NOMO-1 treated with dmso at 0.1 percent for 144 hours (cell line): ENCODE measurements at regions not wholly inside any gene's neighbourhood (a gene's known extent, or its start where the extent isn't known, plus 50 kb on each side); places are given as distances from the start of the nearest gene placed in this dataset.

Experiments used
- DNase-seq: peaks from one replicate; lab custom pipeline; 2025; ENCODE audit not compliant: unreplicated experiment; lab: John Stamatoyannopoulos, UW

- DNase-seq = no peak
Observed at GRCh38 chr9:115209601-115210306, 91.8 kb upstream of the TNC start.

DNA sequence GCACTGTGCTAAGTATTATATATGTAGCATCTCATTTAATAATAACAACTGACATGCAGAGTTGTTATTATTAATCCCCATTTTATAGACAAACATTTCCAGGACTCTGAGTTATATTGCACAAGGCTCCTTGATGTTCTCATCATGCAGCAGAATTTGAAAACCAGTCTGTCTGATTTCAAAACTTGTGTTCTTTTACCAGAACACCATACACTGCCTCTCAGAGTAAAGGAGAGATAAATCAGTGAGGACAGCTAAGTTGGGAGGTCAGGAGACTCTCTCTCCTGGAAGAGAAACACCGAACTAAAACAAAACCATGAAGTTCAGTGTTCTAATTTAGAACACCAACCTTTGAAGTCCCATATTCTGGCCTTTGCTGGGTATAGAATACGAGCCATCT is 92.7 kb upstream of the TNC start:
- DNase-seq = no peak

DNA sequence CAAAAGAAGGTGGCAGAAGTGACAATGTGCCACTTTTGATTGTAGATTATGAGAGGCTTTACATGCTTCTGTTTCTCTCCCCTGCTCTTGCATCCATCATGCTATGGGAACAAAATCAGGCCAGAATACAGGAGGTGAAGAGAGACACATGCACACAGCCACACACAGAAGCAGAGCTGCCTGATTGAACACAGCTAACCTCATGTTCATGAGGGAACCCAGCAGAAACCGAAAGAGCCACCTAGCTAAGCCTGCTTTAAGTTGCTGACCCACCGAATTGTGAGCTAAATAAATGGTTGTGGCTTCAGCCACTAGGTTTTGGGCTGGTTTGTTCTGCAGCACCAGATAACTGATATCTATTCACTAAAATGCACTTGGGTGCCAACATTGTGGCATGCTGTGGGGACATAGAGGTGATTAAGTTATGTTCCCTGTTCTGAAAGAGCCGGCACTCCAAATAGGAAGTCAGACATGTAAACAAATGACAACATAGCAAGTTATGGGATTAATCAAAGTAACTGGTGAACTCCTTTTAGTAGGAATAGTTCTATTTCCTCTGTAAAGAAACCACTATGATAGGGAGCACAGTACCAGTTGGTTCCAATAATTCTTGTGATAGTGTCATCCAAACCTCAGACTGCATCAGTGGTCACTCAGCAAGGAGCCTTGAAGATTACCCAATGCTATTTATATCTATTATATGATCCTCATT is 93.6 kb upstream of the TNC start:
- DNase-seq = no peak

- DNase-seq = no peak
Observed at GRCh38 chr9:115212125-115212605, 94.2 kb upstream of the TNC start.

- DNase-seq = no peak
Observed at GRCh38 chr9:115212832-115213231, 94.9 kb upstream of the TNC start.

- DNase-seq = no peak
Observed at GRCh38 chr9:115213818-115214334, 95.9 kb upstream of the TNC start.

GRCh38 chr9:115216873-115217272 is 98.9 kb upstream of the TNC start:
- DNase-seq = no peak

DNA sequence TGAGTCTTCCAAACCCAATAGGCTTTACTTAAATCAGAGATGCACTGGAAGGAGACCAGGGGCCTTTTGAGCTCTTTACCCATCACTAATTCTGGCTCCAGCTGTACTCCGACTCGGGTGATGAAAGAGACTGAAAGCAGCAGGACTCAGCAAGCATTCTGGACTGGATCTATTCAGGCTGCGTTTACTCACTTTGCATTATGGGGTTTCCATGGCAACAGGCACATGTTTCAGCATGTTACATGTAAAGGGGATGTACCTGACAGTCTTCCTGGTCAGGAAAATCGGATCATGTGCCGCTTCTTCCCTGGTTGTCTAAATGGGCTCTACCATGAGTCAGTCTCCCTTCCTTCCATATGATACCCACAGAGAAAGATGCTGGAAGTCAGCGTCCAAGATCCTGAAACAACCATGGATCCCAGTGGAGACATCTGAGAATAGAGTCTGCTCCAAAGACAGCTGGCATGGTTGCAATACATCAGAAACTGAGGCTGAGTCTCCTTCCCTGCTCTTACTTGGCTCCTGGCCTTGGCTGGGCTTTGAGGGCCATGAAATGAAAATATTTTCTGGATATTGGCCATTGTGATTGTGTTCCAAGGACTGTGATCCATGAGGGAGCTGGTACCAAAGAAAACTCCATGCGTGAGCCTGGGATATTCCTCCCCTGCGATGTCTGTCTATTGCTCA is 102.5 kb upstream of the TNC start:
- DNase-seq = no peak

GRCh38 chr9:115223471-115223870 is 105.5 kb upstream of the TNC start:
- no peak for DNase-seq

GRCh38 chr9:115225459-115226116 is 107.6 kb upstream of the TNC start:
- no peak for DNase-seq

DNA sequence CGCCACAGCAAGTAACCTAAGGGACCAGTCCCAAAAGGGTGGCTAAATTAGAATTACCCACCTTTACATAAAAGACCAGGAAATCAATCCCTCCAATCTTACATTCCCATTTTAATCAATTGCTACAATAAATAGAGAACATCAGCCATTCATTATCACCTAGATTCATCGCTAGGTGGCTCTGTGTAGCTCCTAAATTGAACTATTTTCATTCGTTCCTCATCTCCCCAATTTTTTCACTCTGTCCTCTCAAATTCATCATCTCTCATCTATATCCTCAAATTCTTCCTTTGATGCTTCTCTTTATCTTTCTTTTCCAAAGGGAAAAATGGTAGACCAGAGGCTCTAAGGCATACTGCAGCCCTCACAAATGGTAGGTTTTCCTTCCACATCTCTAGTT is 108.2 kb upstream of the TNC start:
- no peak for DNase-seq

GRCh38 chr9:115229496-115229895 is 111.5 kb upstream of the TNC start:
- no peak for DNase-seq

- no peak for DNase-seq
Observed at GRCh38 chr9:115230924-115231515, 113.1 kb upstream of the TNC start.

DNA sequence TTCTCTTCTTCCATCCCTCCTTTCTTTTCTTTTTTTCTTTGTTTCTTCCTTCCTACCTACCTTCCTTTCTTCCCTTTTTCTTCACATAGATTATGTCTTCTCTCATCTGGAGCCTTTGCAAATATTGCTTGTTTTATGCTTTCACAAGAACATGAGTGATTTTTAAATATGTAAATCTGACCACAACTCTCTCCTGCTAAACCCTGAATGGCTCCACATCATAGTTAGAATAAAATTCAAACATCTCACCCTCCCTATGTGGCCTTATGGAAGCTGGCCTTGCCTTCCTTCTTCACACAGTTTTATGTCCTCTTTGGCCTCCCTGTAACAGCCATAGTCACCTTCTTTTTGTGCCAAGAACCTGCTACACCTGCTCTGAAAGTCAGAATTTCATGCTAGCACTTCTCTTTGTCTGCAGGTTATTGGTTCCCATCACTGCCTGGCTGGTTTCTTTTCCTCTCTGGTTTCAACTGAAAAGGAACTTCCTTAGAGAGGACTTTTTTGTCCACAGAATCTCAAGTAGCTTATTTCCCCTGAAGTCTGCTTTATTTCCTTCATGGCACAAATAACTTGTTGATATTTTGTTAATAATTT is 114.3 kb upstream of the TNC start:
- no peak for DNase-seq

GRCh38 chr9:115234094-115234493 is 116.1 kb upstream of the TNC start:
- no peak for DNase-seq

- DNase-seq = no peak
Observed at GRCh38 chr9:115235221-115235620, 117.3 kb upstream of the TNC start.

DNA sequence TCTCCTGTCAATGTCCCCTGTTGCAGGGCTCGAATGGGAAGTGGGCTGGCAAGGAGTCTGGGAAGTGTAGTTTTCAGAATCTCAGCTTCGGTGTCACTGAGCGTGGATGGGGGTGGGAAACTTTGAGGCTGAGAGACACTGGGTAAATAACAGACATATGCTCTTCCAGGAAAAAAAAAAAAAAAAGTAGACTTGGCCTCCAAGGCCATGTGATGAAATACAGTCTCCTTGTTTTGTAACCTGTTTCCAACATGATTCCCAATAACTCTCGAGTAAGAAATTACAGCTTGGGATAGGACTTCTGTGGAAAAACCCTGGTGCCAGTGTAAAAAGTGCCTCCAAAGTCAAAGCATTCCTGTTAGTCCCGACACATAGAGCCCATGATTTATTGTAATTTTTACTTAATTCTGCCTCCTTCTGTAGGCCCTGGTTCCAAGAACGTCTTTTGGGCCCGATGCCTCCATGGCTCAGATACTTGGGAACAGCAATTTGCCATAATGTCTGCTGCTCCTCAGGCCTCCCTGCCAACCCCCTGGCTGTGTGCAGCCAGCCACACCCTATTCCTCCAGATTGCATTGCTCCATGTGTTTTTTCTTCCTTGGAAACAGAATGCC is 119.5 kb upstream of the TNC start:
- no peak for DNase-seq

GRCh38 chr9:115240676-115241075 is 122.7 kb upstream of the TNC start:
- no peak for DNase-seq

GRCh38 chr9:115241641-115242040 is 123.7 kb upstream of the TNC start:
- no peak for DNase-seq

DNA sequence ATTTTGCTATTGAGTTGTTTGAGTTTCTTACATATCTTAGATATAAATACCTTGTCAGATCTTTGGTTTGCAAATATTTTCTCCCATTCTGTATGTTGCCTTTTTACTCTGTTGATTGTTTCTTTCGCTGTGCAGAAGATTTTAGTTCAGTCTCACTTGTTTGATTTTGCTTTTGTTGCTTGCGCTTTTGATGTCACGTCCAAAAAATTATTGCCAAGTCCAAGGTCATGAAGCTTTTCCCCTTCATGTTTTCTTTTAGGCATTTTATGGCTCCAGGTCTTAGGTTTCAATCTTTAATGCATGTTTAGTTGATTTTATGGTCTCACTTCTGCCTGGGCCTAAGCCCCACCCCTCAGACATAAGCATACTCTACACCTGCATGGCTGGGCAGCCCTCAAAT is 131.5 kb upstream of the TNC start:
- no peak for DNase-seq
